ENCODE measurements at regions not wholly inside any gene's neighbourhood (a gene's known extent, or its start where the extent isn't known, plus 50 kb on each side); places are given as distances from the start of the nearest gene placed in this dataset.

DNA sequence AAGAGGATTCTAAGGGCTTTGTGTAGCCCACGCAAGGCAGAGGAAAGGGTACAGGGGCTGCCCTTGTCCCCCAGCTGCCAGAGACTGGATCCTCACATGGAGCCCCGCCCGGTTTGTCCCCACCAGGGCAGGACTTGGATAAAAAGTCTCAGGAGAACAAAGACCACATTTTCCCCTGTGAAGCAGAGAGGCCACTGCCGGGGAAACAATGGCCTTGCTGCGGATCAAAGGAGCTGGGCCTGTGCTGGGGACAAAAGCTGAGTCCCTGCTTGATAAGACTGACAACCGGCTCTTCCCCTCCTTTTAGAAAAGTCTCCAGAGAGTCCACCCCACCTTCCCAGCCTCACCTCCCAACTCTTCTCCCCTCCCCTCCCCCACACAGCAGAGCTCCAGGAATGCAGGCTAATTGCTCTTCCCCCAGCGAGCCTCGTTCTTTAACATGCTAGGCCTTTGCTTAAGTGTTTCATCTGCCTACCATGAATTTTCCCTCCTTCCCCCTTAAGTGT, 142.4 kb downstream of the PLPP3 start (continued):
- TF ChIP-seq, protein P1, sequence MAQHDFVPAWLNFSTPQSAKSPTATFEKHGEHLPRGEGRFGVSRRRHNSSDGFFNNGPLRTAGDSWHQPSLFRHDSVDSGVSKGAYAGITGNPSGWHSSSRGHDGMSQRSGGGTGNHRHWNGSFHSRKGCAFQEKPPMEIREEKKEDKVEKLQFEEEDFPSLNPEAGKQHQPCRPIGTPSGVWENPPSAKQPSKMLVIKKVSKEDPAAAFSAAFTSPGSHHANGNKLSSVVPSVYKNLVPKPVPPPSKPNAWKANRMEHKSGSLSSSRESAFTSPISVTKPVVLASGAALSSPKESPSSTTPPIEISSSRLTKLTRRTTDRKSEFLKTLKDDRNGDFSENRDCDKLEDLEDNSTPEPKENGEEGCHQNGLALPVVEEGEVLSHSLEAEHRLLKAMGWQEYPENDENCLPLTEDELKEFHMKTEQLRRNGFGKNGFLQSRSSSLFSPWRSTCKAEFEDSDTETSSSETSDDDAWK (CRISPR knock-in tag; IDR thresholded peaks at IDR 0.05): no peak
- TF ChIP-seq, protein P2, sequence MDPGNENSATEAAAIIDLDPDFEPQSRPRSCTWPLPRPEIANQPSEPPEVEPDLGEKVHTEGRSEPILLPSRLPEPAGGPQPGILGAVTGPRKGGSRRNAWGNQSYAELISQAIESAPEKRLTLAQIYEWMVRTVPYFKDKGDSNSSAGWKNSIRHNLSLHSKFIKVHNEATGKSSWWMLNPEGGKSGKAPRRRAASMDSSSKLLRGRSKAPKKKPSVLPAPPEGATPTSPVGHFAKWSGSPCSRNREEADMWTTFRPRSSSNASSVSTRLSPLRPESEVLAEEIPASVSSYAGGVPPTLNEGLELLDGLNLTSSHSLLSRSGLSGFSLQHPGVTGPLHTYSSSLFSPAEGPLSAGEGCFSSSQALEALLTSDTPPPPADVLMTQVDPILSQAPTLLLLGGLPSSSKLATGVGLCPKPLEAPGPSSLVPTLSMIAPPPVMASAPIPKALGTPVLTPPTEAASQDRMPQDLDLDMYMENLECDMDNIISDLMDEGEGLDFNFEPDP (CRISPR knock-in tag; conservative IDR thresholded peaks at IDR 0.05): no peak
- no peak for TF ChIP-seq TGIF2 (CRISPR knock-in tag; IDR thresholded peaks at IDR 0.05)
- TF ChIP-seq, protein P3, sequence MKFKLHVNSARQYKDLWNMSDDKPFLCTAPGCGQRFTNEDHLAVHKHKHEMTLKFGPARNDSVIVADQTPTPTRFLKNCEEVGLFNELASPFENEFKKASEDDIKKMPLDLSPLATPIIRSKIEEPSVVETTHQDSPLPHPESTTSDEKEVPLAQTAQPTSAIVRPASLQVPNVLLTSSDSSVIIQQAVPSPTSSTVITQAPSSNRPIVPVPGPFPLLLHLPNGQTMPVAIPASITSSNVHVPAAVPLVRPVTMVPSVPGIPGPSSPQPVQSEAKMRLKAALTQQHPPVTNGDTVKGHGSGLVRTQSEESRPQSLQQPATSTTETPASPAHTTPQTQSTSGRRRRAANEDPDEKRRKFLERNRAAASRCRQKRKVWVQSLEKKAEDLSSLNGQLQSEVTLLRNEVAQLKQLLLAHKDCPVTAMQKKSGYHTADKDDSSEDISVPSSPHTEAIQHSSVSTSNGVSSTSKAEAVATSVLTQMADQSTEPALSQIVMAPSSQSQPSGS (CRISPR knock-in tag; IDR thresholded peaks at IDR 0.05): peak; percentile 27; the same call in 1 of the 2 replicates
- TF ChIP-seq EP300 (IDR thresholded peaks at IDR 0.05; ENCODE audit: low read depth in 2 of 2, low read length in 2 of 2): peak in 1 of 2 experiments; percentile 93; a peak in 2 of 4 replicates
- TF ChIP-seq EP300 (CRISPR knock-in tag; IDR thresholded peaks at IDR 0.05; ENCODE audit: borderline replicate concordance): peak; percentile 73; the same call in 1 of the 2 replicates
- TF ChIP-seq ZNF790 (CRISPR knock-in tag; IDR thresholded peaks at IDR 0.05; ENCODE audit: borderline replicate concordance): no peak
- TF ChIP-seq DR1 (CRISPR knock-in tag; IDR thresholded peaks at IDR 0.05): no peak
- TF ChIP-seq, protein P4, sequence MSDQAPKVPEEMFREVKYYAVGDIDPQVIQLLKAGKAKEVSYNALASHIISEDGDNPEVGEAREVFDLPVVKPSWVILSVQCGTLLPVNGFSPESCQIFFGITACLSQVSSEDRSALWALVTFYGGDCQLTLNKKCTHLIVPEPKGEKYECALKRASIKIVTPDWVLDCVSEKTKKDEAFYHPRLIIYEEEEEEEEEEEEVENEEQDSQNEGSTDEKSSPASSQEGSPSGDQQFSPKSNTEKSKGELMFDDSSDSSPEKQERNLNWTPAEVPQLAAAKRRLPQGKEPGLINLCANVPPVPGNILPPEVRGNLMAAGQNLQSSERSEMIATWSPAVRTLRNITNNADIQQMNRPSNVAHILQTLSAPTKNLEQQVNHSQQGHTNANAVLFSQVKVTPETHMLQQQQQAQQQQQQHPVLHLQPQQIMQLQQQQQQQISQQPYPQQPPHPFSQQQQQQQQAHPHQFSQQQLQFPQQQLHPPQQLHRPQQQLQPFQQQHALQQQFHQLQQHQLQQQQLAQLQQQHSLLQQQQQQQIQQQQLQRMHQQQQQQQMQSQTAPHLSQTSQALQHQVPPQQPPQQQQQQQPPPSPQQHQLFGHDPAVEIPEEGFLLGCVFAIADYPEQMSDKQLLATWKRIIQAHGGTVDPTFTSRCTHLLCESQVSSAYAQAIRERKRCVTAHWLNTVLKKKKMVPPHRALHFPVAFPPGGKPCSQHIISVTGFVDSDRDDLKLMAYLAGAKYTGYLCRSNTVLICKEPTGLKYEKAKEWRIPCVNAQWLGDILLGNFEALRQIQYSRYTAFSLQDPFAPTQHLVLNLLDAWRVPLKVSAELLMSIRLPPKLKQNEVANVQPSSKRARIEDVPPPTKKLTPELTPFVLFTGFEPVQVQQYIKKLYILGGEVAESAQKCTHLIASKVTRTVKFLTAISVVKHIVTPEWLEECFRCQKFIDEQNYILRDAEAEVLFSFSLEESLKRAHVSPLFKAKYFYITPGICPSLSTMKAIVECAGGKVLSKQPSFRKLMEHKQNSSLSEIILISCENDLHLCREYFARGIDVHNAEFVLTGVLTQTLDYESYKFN (CRISPR knock-in tag; conservative IDR thresholded peaks at IDR 0.05): peak; percentile 90
- no peak for TF ChIP-seq CBX2 (IDR thresholded peaks at IDR 0.05; ENCODE audit: low read depth, low read length)
- no peak for TF ChIP-seq CBX2 (CRISPR knock-in tag; IDR thresholded peaks at IDR 0.05; ENCODE audit: low read depth)
- TF ChIP-seq, protein P5, sequence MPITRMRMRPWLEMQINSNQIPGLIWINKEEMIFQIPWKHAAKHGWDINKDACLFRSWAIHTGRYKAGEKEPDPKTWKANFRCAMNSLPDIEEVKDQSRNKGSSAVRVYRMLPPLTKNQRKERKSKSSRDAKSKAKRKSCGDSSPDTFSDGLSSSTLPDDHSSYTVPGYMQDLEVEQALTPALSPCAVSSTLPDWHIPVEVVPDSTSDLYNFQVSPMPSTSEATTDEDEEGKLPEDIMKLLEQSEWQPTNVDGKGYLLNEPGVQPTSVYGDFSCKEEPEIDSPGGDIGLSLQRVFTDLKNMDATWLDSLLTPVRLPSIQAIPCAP (CRISPR knock-in tag; IDR thresholded peaks at IDR 0.05; ENCODE audit: low read depth): no peak
- TF ChIP-seq ZNF737 (CRISPR knock-in tag; IDR thresholded peaks at IDR 0.05; ENCODE audit: borderline replicate concordance): no peak
- no peak for TF ChIP-seq FOXP1 (IDR thresholded peaks at IDR 0.05)
- peak; percentile 44; the same call in 1 of the 2 replicates for TF ChIP-seq FOXP1 (CRISPR knock-in tag; IDR thresholded peaks at IDR 0.05)
- TF ChIP-seq PHF20 (CRISPR knock-in tag; IDR thresholded peaks at IDR 0.05): no peak
- no peak for TF ChIP-seq ELF1 (CRISPR knock-in tag; IDR thresholded peaks at IDR 0.05)
- TF ChIP-seq BCL6 (CRISPR knock-in tag; IDR thresholded peaks at IDR 0.05): peak; percentile 52; the same call in 1 of the 2 replicates
- peak; percentile 30; the same call in 1 of the 2 replicates for TF ChIP-seq KMT2B (CRISPR knock-in tag; IDR thresholded peaks at IDR 0.05)
- no peak for TF ChIP-seq SNAPC2 (CRISPR knock-in tag; IDR thresholded peaks at IDR 0.05)
- no peak for TF ChIP-seq TBP (CRISPR knock-in tag; IDR thresholded peaks at IDR 0.05)
- no peak for TF ChIP-seq SP1 (IDR thresholded peaks at IDR 0.05)
- TF ChIP-seq SP1 (CRISPR knock-in tag; IDR thresholded peaks at IDR 0.05): no peak
- TF ChIP-seq LCORL (IDR thresholded peaks at IDR 0.05): no peak
- peak; percentile 51 for TF ChIP-seq LCORL (CRISPR knock-in tag; IDR thresholded peaks at IDR 0.05)
- no peak for TF ChIP-seq ZNF224 (CRISPR knock-in tag; IDR thresholded peaks at IDR 0.05)
